ENCODE measurements at regions not wholly inside any gene's neighbourhood (a gene's known extent, or its start where the extent isn't known, plus 50 kb on each side); places are given as distances from the start of the nearest gene placed in this dataset.

DNA sequence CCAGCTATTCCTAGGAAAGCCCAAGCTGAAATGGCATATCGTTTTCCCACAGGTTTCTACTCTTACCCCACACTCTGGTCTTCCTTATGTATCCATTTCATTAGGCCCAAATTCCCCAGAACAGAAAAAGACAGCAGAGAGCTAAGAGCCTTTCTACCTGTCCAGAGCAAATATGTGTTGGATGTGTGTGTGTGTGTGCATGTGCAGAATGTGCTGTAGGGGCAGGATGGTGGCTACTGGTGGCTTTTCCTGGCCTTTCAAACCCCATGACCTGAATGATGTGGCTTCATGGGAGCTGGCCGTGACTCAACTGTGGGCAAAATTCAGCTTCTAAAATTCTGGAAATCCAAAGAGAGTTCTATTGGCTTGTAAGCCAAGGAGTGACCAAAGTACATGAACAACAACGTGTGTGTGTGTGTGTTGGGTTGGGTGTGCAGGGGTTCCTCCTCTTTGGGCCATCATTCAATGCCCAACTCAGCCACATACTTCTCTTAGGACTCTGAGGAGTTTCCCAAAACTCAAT is 421.4 kb upstream of the CADM1 start:
- ATAC-seq, result no peak
- intact Hi-C loops (cut with DNase I), result no loop called here
- no peak for DNase-seq (ENCODE audit: low spot score)

DNA sequence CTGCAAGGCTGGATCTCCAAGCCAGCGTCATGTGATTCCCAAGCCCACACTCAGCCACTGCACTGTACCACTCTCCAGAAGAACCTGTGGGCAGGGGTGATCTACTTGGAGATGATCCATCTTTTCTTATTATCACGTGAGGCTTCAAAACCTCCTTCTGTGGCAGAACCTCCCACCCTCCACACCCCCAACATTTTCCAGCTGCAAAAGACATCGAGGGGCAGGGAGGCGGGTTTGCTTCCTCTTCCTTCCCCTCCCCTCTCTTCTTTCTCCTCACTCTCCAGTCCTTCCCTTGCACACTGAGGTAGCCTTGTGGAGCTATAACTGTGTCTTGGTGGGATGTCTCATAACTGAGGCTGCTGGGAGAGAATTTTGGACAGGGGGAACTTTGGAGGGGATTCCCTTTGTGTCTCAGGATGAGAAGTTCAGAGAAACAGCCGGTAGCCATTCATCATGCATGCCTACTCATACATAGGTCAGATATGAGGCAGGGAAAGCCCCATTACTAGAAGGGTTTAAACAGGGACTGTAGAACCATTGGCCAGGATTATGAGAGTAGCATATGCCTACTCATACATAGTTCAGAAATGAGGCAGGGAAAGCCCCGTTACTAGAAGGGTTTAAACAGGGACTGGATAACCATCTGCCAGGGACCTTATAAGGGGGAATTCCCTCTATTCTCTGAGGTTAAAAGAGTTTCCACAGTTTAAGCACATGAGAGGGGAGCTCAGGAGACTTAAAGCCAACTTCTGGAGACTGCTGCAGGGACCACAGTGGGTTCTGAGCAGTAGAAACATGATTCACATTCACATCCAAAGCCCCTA is 420.7 kb upstream of the CADM1 start:
- ATAC-seq (no peak), DNase-seq (ENCODE audit: low spot score) (no peak)
- intact Hi-C loops (cut with DNase I), result no loop called here

GRCh38 chr11:115922876-115923275 is 418.7 kb upstream of the CADM1 start:
- no peak for DNase-seq (ENCODE audit: low spot score)
- intact Hi-C loops (cut with DNase I), result no loop called here
- no peak for ATAC-seq

- DNase-seq (ENCODE audit: low spot score) (no peak), ATAC-seq (no peak)
- intact Hi-C loops (cut with DNase I), result no loop called here
Observed at GRCh38 chr11:115921986-115922385, 417.8 kb upstream of the CADM1 start.

DNA sequence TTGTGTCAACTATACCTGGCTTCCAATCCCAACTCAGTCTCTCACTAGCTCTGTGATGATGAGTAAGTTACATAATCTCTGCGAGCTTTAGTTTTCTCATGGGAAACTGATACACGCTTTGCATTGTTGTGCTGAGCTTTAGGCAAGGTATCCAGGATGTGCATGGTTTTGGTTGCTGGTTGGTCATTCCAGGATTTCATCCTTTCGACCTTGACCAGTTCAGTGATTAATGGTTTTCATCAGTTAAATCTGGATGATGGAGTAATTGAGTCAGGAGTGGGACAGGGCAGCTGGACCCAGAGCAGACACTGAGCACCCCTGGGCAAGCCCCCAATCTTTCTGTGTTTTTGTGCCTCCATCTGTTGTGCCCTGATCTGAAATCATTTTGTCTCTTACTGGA is 417.3 kb upstream of the CADM1 start:
- ATAC-seq (no peak), DNase-seq (ENCODE audit: low spot score) (no peak)
- intact Hi-C loops (cut with DNase I), result no loop called here

DNA sequence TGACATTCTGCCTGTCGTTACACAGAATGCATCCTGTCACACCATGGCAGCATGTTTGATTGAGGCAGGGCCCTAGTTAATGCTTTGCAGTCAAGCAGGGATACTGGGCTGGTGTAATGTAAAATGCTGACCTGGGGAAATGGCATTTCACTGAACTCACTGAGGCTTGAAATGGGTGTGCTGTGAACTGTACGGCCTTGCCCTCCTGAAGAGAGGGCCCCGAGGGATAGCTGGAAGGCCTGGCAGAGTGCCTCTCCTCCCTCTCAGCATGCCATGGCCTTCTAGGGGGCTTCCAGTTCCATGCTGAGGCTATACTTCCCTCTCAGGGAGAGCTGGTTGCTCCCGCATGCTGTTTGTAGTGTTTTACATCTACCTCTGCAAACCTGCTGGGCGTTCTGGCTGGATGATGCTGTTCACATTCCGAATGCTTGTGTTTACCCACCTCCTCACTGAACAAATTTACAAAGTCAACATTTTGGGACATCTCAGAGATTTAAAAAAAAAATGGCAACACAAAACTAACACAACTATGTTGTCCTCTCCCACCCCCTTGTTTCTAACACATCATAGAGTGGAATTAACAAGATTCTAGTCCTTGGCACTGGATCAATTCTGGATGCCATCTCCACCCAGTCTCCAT is 416.7 kb upstream of the CADM1 start:
- ATAC-seq, result no peak
- intact Hi-C loops (cut with DNase I), result no loop called here

DNA sequence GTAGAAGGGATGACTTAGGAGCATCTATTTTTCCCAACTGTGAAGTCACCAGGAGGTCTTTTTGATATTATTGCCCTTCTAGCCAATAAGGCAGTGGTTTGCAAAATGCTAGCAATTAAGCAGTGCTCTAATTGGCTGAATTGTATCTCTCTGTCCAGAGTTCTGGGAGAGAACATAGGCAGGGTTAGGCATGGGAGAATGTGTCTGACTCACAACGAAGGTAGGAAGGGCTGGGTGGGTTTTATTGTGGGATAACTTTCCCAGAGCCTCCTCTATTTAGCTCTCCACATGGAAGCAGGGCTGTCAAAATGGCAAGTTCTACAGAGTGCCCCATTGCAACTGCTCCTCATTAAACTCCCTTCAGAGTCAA is 415.9 kb upstream of the CADM1 start:
- intact Hi-C loops (cut with DNase I), result no loop called here
- DNase-seq (ENCODE audit: low spot score) (no peak), ATAC-seq (no peak)

More for the DNA sequence above, 416.7 kb upstream of the CADM1 start:
- DNase-seq (ENCODE audit: low spot score), result no peak

DNA sequence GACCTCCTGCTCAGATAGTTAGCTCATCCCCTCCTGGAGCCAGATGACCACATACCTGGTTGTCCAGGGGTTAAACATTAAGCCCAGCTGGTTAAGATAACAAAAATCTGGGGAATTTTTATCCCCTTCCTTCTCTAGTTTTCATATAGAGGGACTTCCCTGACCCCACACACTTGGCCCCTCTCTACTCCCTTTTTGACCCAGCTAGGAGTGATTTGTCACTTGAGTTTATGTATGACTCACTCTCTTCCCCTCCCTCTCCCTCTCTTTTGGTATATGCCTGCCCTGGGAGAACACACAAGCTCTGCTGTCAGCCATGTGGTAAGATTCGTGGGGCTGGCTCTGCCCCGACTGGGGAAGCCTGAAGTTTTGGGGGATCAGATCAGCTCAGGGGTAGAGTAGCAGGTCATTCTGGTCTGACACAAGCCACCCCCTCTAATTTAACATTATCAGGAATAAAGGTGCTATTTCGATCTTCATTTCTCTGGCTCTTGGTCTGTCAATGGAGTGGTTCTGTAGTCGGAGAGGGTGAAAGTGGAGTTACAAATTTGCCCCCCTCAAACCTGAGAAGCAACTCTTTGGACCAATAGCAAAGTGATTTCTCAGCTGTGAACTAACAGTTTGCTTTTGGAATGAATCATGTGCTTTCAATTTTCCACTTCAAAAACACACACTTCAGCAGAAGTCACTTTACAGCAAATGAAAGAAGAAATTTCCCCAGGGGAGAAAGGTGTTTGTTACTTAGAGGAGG is 415.3 kb upstream of the CADM1 start:
- no peak for ATAC-seq

GRCh38 chr11:115918576-115918975 is 414.4 kb upstream of the CADM1 start:
- intact Hi-C loops (cut with DNase I), result no loop called here
- no peak for DNase-seq (ENCODE audit: low spot score)
- ATAC-seq, result no peak

More for the DNA sequence above, 415.3 kb upstream of the CADM1 start:
- DNase-seq (ENCODE audit: low spot score), result no peak
- intact Hi-C loops (cut with DNase I), result no loop called here

DNA sequence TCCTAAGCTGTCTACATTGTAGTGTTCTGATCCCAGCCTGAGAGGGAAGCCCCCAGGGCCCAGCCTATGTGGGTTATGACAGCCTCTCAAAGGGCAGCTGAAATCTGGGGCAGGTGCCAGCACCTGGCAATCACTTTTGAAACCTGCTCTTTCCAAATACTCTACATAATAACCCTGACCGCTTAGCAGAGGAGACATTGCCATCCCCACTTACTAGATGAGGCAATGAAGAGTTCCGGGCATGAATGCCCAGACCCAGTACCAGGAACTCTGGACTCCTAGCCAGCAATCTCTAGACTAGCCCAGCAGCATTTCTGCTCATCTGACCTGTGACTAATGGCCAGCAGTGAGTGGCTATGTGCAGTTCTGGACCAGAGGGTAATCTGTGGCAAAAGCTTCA is 412.4 kb upstream of the CADM1 start:
- ATAC-seq, result no peak
- intact Hi-C loops (cut with DNase I), result no loop called here
- no peak for DNase-seq (ENCODE audit: low spot score)

- ATAC-seq, result peak; percentile 50
- DNase-seq (ENCODE audit: low spot score), result no peak
- intact Hi-C loops (cut with DNase I), result no loop called here
Observed at GRCh38 chr11:115912484-115912945, 408.3 kb upstream of the CADM1 start.

DNA sequence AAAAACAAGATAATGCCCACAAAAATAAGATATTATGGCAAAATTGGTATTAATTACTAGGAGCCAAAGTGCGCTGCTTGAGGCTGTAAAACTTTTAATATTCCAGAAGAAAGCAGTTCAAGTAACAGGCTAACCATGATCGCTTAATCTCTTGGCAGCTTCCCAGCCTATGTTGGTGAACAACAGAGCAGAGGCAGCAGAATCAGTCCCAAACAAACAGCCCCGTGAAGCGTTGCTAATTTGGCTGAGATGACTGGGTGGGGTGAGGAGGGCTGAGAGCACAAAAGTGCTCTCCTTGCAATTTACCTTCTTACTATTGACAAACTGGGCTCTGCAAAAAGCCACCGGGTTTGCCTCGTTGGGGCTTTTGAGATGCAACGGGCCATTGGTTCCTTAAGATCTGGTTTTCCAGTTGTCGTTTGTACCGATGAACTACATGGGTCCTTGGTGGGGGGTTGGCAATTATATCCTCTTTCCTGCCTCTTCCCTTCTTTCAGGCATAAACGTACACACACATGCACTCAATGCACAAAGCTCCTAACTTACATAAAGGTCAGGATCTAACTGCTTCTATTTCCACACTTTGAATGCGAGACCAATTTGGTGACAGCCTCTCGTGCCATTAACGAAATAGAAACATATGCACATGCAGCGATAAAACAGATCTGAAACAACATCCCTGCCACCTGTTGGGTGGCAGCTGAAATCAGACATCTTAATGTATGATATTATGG is 407.6 kb upstream of the CADM1 start:
- intact Hi-C loops (cut with DNase I), result no loop called here
- ATAC-seq (no peak), DNase-seq (ENCODE audit: low spot score) (no peak)

DNA sequence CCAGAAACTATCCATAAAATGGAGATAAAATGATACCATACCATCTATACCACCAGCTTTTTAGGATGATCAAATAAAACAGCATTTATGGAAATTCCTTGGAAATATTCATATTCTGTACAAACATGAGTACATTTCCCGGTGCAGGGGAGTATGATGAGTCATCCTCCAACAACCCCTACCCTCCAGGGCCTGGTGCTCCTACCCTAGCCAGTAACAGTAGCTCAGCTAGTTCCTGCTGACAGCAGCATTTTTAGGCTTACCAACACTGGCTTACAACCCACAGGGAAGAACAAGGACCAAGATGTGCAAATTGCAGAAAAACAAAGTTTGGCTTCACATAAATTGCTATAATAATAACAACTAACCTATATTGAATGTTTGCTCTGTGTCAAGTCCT is 406.2 kb upstream of the CADM1 start:
- DNase-seq (ENCODE audit: low spot score) (no peak), ATAC-seq (no peak)
- intact Hi-C loops (cut with DNase I), result no loop called here

DNA sequence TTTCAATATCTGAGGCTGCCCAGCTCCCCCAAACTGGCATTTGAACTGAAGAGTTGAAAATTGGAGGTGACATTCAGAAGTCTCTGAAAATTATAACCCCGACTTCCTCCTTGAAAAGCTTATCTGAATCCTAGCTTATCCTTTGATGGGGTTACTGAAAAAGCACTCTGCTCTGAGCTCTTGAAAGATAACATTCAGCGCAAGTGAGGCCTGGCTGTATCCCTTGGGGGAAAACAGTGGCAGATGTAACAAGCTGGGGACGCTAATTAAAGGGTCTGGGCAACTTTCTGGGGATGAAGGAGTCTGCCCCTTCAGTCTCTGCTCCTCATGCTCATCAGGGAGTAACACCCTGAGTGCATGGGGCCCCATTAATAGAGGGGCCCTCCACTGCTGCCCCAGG is 402.0 kb upstream of the CADM1 start:
- intact Hi-C loops (cut with DNase I), result no loop called here
- DNase-seq (ENCODE audit: low spot score) (no peak), ATAC-seq (no peak)

GRCh38 chr11:115905341-115906000 is 401.3 kb upstream of the CADM1 start:
- DNase-seq (ENCODE audit: low spot score) (no peak), ATAC-seq (no peak)
- intact Hi-C loops (cut with DNase I), result no loop called here

DNA sequence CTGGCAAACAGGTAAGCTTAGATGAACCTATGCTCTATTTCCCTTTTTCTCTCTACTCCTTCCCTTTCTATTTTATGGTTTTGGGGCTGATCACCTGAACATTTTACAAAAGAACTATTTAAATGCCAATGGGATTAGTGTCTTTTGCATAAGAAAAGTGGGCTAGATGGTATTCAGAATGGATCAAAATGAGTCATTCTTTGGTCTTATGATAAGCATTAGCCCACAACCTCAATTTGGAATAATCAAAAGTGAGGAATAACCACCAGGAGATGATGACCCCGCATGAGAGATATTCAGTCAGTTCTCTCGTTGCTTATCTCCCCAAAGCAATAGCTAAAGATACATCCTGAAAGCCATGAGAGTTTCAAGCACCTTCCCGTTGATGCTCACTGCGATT is 399.0 kb upstream of the CADM1 start:
- DNase-seq (ENCODE audit: low spot score), result no peak
- intact Hi-C loops (cut with DNase I), result no loop called here
- no peak for ATAC-seq

GRCh38 chr11:115901069-115901468 is 396.9 kb upstream of the CADM1 start:
- no peak for ATAC-seq
- intact Hi-C loops (cut with DNase I), result no loop called here
- no peak for DNase-seq (ENCODE audit: low spot score)

- no peak for DNase-seq (ENCODE audit: low spot score)
- no peak for ATAC-seq
- intact Hi-C loops (cut with DNase I), result no loop called here
Observed at GRCh38 chr11:115900111-115900510, 395.9 kb upstream of the CADM1 start.

GRCh38 chr11:115897707-115898106 is 393.5 kb upstream of the CADM1 start:
- DNase-seq (ENCODE audit: low spot score), result no peak
- intact Hi-C loops (cut with DNase I), result no loop called here
- no peak for ATAC-seq

Data from sciatic nerve (tissue), 2 donors.